Stomach (tissue), 8 donors: ENCODE measurements at regions not wholly inside any gene's neighbourhood (a gene's known extent, or its start where the extent isn't known, plus 50 kb on each side); places are given as distances from the start of the nearest gene placed in this dataset.
A peak's percentile ranks its signal among the peaks of the same experiment; 100 is the strongest.

Experiments
- DNase-seq, 2 donors: peaks; one replicate each; pipeline versions ENCODE4 v3.0.0 to v3.0.0-alpha.2; 2013 to 2019
- H3K27ac ChIP-seq, 5 donors: fragments of 200-600 bp in 4 of 5; sonication (generic) in 4 of 5; one replicate each; pipeline ENCODE4 v1.5.1; 2013 to 2019; ENCODE audit warnings: mild to moderate bottlenecking in 1 of 5, moderate library complexity in 1 of 5
- H3K27me3 ChIP-seq, 3 donors: fragments of 200-600 bp; sonication (generic); one replicate each; pipeline ENCODE4 v1.5.1; 2017 to 2019; ENCODE audit warnings: mixed run types in 1 of 3
- H3K36me3 ChIP-seq, 4 donors: fragments of 200-600 bp; sonication (generic); 1 replicate in 3 of 4; 2 replicates in 1 of 4; pipeline ENCODE4 v1.5.1; 2016 to 2019
- H3K4me1 ChIP-seq, 4 donors: fragments of 200-600 bp; sonication (generic); one replicate each; pipeline ENCODE4 v1.5.1; 2016 to 2019
- H3K4me3 ChIP-seq, 4 donors: fragments of 200-600 bp; sonication (generic) in 3 of 4; one replicate each; pipeline ENCODE4 v1.5.1; 2016 to 2019; ENCODE audit warnings: mild to moderate bottlenecking in 1 of 4
- H3K9me3 ChIP-seq, 4 donors: fragments of 200-600 bp; sonication (generic); one replicate each; pipeline ENCODE4 v1.5.1; 2016 to 2019
- CTCF ChIP-seq, 7 experiments: fragments of 450-650 bp in 4 of 7; fragments of 200-600 bp in 3 of 7; sonication (generic) in 3 of 7; IDR thresholded peaks; one replicate each; pipeline ENCODE4 v1.5.1; 2016 to 2019; ENCODE audit warnings: antibody characterized with exemption in 7 of 7, control low read depth in 2 of 7, mild to moderate bottlenecking in 1 of 7
- EP300 ChIP-seq: sonication (generic); formaldehyde crosslinking; IDR thresholded peaks from one replicate; pipeline ENCODE4 v1.6.1; 2017; ENCODE audit warnings: antibody characterized with exemption
- POLR2A ChIP-seq, 4 donors: fragments of 450-650 bp; IDR thresholded peaks; one replicate each; pipeline ENCODE4 v1.6.1; 2016; ENCODE audit warnings: antibody characterized with exemption in 4 of 4, control low read depth in 2 of 4, mild to moderate bottlenecking in 1 of 4, moderate library complexity in 1 of 4
- POLR2AphosphoS5 ChIP-seq, 3 donors: sonication (generic); formaldehyde crosslinking; IDR thresholded peaks; one replicate each; pipeline ENCODE4 v1.6.1; 2016; ENCODE audit warnings: antibody characterized with exemption in 3 of 3
- WGBS, 5 donors: extraction: QIAGEN DNeasy Blood & Tissue Kit in 3 of 5; methylation state at CpG; one replicate each; pipeline versions ENCODE4 v1.1.5 to v1.1.7; 2013 to 2018; 5-methylcytosine and 5-hydroxymethylcytosine counted together
- intact Hi-C: fragments of 100-400 bp; cut with DNase I; formaldehyde crosslinking; loops from one replicate; pipeline ENCODE4 v1.15.1; 2023; ENCODE audit warnings: low total_unique reads
- donor health status: healthy with polysubstance abuse.
- donor health status: Bipolar disorder and iron deficiency.
- donor health status: healthy.

- peaks cover 0 to 10% (median 5%) of the 10 kb centered on the region in 4 donors for H3K9me3 ChIP-seq
- peak overlapping the region in 1 of 5 donors; percentile 5 for H3K27ac ChIP-seq
- H3K36me3 ChIP-seq, result no peaks in the 10 kb centered on the region
- no peaks in the 10 kb centered on the region for H3K27me3 ChIP-seq
- H3K4me3 ChIP-seq, result no peak overlapping the region
- 34 to 56% (median 39%) methylated on average over 4 to 5 of the region's 5 CpGs for WGBS, 5 donors
- H3K4me1 ChIP-seq, result peaks cover 3 to 66% (median 26%) of the 10 kb centered on the region in 4 donors
- intact Hi-C loops, result no loop called here
- TF ChIP-seq POLR2AphosphoS5 (IDR thresholded peaks at IDR 0.05) (no peak), CTCF (IDR thresholded peaks at IDR 0.05) (no peak), POLR2A (IDR thresholded peaks at IDR 0.05) (no peak), EP300 (no peak)
- peak; percentile 26 to 33 for DNase-seq
These were observed 83.3 kb downstream of the CLDN34 start for GRCh38 chrX:10050481-10050880.

- no peak for DNase-seq
- Histone ChIP-seq H3K4me1 (peaks cover 0 to 58% (median 22%) of the 10 kb centered on the region in 4 donors), H3K27ac (peak overlapping the region in 1 of 5 donors; percentile 20), H3K36me3 (no peaks in the 10 kb centered on the region), H3K4me3 (no peak overlapping the region), H3K27me3 (no peaks in the 10 kb centered on the region), H3K9me3 (peaks cover 0 to 10% (median 5%) of the 10 kb centered on the region in 4 donors)
- 61 to 71% (median 66%) methylated on average over 5 of the region's 5 CpGs for WGBS, 5 donors
- intact Hi-C loops, result no loop called here
- no peak for TF ChIP-seq POLR2AphosphoS5 (IDR thresholded peaks at IDR 0.05)
- TF ChIP-seq EP300, result no peak
These were observed 84.8 kb downstream of the CLDN34 start for GRCh38 chrX:10051866-10052480.

DNA sequence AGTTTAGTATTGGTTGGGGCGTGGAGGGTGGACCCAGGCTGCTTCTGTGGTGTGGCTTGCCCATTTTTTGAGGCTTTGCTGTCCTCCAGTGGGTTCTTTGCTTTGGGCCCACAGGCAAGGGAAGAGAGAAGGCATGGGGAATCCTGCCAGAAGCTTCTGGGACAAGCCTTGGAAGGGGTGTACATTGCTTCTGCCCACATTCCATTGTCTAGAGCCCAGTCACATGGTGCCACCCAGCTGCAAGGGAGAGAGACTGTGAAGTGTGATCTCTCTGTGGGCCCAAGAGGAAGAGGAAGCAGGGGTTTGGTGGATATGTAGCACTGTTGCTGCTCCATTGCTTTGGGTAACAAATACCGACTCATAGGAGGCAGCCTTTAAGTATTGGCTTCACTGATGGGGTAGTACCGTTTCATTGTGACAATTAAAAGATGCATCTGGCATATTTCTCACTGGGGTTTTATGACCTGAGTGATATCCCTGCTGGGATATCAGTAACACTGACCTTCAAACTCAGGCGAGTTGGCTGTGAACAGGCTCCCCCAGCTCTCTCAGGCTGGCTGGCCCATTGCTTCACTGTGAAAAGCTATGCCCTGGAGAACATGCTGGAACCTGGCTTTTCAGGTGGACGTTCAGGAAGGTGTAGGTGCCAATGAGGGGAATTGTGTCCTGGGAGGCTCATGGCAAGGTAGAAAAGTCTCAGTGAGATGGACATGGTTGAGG is 85.9 kb downstream of the CLDN34 start:
- no peak overlapping the region for H3K27ac ChIP-seq

GRCh38 chrX:10054396-10054795 is 87.2 kb downstream of the CLDN34 start:
- H3K4me3 ChIP-seq, result no peak overlapping the region
- TF ChIP-seq CTCF (IDR thresholded peaks at IDR 0.05), result no peak
- no peak for TF ChIP-seq POLR2A (IDR thresholded peaks at IDR 0.05)
- TF ChIP-seq POLR2AphosphoS5 (IDR thresholded peaks at IDR 0.05), result no peak
- no peak for TF ChIP-seq EP300
- H3K27me3 ChIP-seq, result no peaks in the 10 kb centered on the region
- DNase-seq, result peak in 1 of 2 donors; percentile 75
- intact Hi-C loops, result no loop called here
- H3K36me3 ChIP-seq, result no peaks in the 10 kb centered on the region
- H3K27ac ChIP-seq, result no peak overlapping the region
- H3K9me3 ChIP-seq, result peaks cover 0 to 10% (median 5%) of the 10 kb centered on the region in 4 donors
- H3K4me1 ChIP-seq, result peaks cover 0 to 38% (median 17%) of the 10 kb centered on the region in 4 donors
- WGBS, 5 donors, result 39 to 83% (median 56%) methylated on average over 8 of the region's 8 CpGs

More for the DNA sequence above, 85.9 kb downstream of the CLDN34 start:
- no peak for DNase-seq
- TF ChIP-seq EP300, result no peak
- TF ChIP-seq POLR2A (IDR thresholded peaks at IDR 0.05), result no peak
- no peak for TF ChIP-seq POLR2AphosphoS5 (IDR thresholded peaks at IDR 0.05)
- TF ChIP-seq CTCF (IDR thresholded peaks at IDR 0.05), result no peak
- H3K36me3 ChIP-seq, result no peaks in the 10 kb centered on the region
- peaks cover 0 to 50% (median 22%) of the 10 kb centered on the region in 4 donors for H3K4me1 ChIP-seq
- peaks cover 0 to 10% (median 5%) of the 10 kb centered on the region in 4 donors for H3K9me3 ChIP-seq
- H3K27me3 ChIP-seq, result no peaks in the 10 kb centered on the region
- intact Hi-C loops, result no loop called here
- H3K4me3 ChIP-seq, result no peak overlapping the region
- 59 to 72% (median 63%) methylated on average over 2 to 5 of the region's 5 CpGs for whole genome bisulfite sequencing, 5 donors
